ENCODE measurements at regions not wholly inside any gene's neighbourhood (a gene's known extent, or its start where the extent isn't known, plus 50 kb on each side); places are given as distances from the start of the nearest gene placed in this dataset.

- TF ChIP-seq ZFP37 (CRISPR knock-in tag; IDR thresholded peaks at IDR 0.05; ENCODE audit: borderline replicate concordance) (peak; percentile 41; the same call in 1 of the 2 replicates), CEBPB (IDR thresholded peaks at IDR 0.05; ENCODE audit: borderline replicate concordance, low read depth, low read length) (peak; percentile 73; the same call in 1 of the 2 replicates), SRSF9 (IDR thresholded peaks at IDR 0.05; ENCODE audit: borderline replicate concordance, insufficient read depth, low read depth, low read length, poor library complexity, severe bottlenecking) (no peak), PATZ1 (CRISPR knock-in tag; IDR thresholded peaks at IDR 0.05) (peak; percentile 45), RXRB (CRISPR knock-in tag; IDR thresholded peaks at IDR 0.05; ENCODE audit: borderline replicate concordance) (peak; percentile 93), IRF2 (CRISPR knock-in tag; IDR thresholded peaks at IDR 0.05) (peak; percentile 88), AKAP8 (CRISPR knock-in tag; IDR thresholded peaks at IDR 0.05) (no peak), HMG20A (CRISPR knock-in tag; IDR thresholded peaks at IDR 0.05; ENCODE audit: borderline replicate concordance) (peak; percentile 89), POLR2AphosphoS5 (IDR thresholded peaks at IDR 0.05; ENCODE audit: low read depth, low read length) (no peak), ZNF264 (CRISPR knock-in tag; IDR thresholded peaks at IDR 0.05) (peak; percentile 89), ATF1 (CRISPR knock-in tag; IDR thresholded peaks at IDR 0.05) (no peak), ZNF674 (CRISPR knock-in tag; IDR thresholded peaks at IDR 0.05; ENCODE audit: low read depth) (no peak), ZHX2 (IDR thresholded peaks at IDR 0.05; ENCODE audit: low read depth) (peak; percentile 53; the same call in 1 of the 2 replicates), ZHX2 (CRISPR knock-in tag; IDR thresholded peaks at IDR 0.05; ENCODE audit: borderline replicate concordance) (peak; percentile 22; the same call in 1 of the 2 replicates), KLF15 (CRISPR knock-in tag; IDR thresholded peaks at IDR 0.05; ENCODE audit: borderline replicate concordance) (no peak), SCMH1 (CRISPR knock-in tag; IDR thresholded peaks at IDR 0.05; ENCODE audit: borderline replicate concordance) (no peak), ZNF484 (CRISPR knock-in tag; IDR thresholded peaks at IDR 0.05; ENCODE audit: borderline replicate concordance, low read depth) (no peak), TBX3 (IDR thresholded peaks at IDR 0.05; ENCODE audit: borderline replicate concordance) (no peak), ZNF414 (CRISPR knock-in tag; IDR thresholded peaks at IDR 0.05) (peak; percentile 70), ZNF317 (CRISPR knock-in tag; IDR thresholded peaks at IDR 0.05) (peak; percentile 60; the same call in 1 of the 2 replicates)
Measured at GRCh38 chr1:229098903-229099578, 171.9 kb upstream of the RAB4A start (continued).

All from HepG2 (cell line).